Breast epithelium (tissue), 3 donors: ENCODE measurements at regions not wholly inside any gene's neighbourhood (a gene's known extent, or its start where the extent isn't known, plus 50 kb on each side); places are given as distances from the start of the nearest gene placed in this dataset.

ENCODE experiments used
- POLR2A ChIP-seq: fragments of 450-650 bp; IDR thresholded peaks from one replicate; pipeline ENCODE4 v1.6.1; 2016; ENCODE audit warnings: antibody characterized with exemption, mild to moderate bottlenecking, moderate library complexity
- TF ChIP-seq, protein P1 (sequence below), 3 donors: fragments of 450-650 bp; IDR thresholded peaks; one replicate each; pipeline ENCODE4 v1.5.1; 2016 to 2017; ENCODE audit warnings: antibody characterized with exemption in 3 of 3, mild to moderate bottlenecking in 3 of 3, moderate library complexity in 3 of 3

DNA sequence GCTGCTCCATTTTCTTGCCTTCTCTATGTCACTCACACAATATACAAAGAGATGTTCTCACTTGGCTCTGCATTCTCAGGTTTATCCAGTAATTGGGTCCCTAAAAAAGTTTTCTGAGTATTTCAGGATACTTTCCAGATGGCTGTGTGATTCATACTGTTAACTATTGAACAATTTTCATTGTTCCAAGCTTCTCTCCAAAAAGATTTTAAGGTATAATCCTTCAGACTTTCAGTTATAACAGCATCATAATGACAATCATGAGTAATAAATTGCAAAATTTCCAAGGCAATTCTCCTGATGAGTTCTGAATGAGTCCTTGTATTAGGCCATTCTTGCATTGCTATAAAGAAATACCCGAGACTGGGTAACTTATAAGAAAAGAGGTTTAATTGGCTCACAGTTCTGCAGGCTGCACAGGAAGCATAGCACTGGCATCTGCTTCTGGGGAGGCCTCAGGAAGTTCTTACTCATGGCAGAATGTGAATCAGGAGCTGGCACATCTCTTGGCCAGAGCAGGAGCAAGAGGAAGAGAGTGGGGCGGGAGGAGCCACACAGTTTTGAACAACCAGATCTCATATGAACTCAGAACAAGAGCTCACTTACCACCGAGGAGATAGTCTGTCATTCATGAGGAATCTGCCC is 148.1 kb downstream of the SLC16A9 start:
- TF ChIP-seq, protein P1, sequence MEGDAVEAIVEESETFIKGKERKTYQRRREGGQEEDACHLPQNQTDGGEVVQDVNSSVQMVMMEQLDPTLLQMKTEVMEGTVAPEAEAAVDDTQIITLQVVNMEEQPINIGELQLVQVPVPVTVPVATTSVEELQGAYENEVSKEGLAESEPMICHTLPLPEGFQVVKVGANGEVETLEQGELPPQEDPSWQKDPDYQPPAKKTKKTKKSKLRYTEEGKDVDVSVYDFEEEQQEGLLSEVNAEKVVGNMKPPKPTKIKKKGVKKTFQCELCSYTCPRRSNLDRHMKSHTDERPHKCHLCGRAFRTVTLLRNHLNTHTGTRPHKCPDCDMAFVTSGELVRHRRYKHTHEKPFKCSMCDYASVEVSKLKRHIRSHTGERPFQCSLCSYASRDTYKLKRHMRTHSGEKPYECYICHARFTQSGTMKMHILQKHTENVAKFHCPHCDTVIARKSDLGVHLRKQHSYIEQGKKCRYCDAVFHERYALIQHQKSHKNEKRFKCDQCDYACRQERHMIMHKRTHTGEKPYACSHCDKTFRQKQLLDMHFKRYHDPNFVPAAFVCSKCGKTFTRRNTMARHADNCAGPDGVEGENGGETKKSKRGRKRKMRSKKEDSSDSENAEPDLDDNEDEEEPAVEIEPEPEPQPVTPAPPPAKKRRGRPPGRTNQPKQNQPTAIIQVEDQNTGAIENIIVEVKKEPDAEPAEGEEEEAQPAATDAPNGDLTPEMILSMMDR (IDR thresholded peaks at IDR 0.05): no peak
- no peak for TF ChIP-seq POLR2A
